Transverse colon (tissue), 4 donors: ENCODE measurements at regions not wholly inside any gene's neighbourhood (a gene's known extent, or its start where the extent isn't known, plus 50 kb on each side); places are given as distances from the start of the nearest gene placed in this dataset.

Experiments
- DNase-seq: peaks from one replicate; pipeline ENCODE4 v3.0.0-alpha.2; 2019
- H3K27ac ChIP-seq, 4 donors: fragments of 200-600 bp; sonication (generic); 2 replicates each; pipeline ENCODE4 v1.5.1; 2016 to 2018; ENCODE audit warnings: inconsistent platforms in 4 of 4
- H3K27me3 ChIP-seq: fragments of 200-600 bp; sonication (generic); 2 replicates; pipeline ENCODE4 v1.5.1; 2017; ENCODE audit warnings: inconsistent platforms
- H3K36me3 ChIP-seq, 4 donors: fragments of 200-600 bp; sonication (generic); 2 replicates each; pipeline ENCODE4 v1.5.1; 2017 to 2019; ENCODE audit warnings: inconsistent platforms in 4 of 4
- H3K4me1 ChIP-seq, 4 donors: fragments of 200-600 bp; sonication (generic); 2 replicates each; pipeline ENCODE4 v1.5.1; 2017 to 2020; ENCODE audit warnings: inconsistent platforms in 4 of 4
- H3K4me3 ChIP-seq, 4 donors: fragments of 200-600 bp; sonication (generic); 1 replicate in 1 of 4; 2 replicates in 3 of 4; pipeline versions ENCODE4 v1.5.1 to v1.6.1; 2017 to 2019; ENCODE audit warnings: inconsistent platforms in 4 of 4
- H3K9me3 ChIP-seq, 2 donors: fragments of 200-600 bp; sonication (generic); 2 replicates each; pipeline ENCODE4 v1.5.1; 2017 to 2019; ENCODE audit warnings: inconsistent platforms in 2 of 2
- CTCF ChIP-seq, 5 experiments: fragments of 200-600 bp in 3 of 5; fragments of 450-650 bp in 2 of 5; sonication (generic) in 3 of 5; IDR thresholded peaks; 1 replicate in 2 of 5; 2 replicates in 3 of 5; pipeline ENCODE4 v1.5.1; 2016 to 2017; ENCODE audit warnings: antibody characterized with exemption in 5 of 5, inconsistent platforms in 3 of 5, mild to moderate bottlenecking in 2 of 5, moderate library complexity in 1 of 5
- EP300 ChIP-seq: sonication (generic); formaldehyde crosslinking; IDR thresholded peaks from one replicate; pipeline ENCODE4 v1.6.1; 2017; ENCODE audit warnings: antibody characterized with exemption, low read depth
- POLR2A ChIP-seq: fragments of 450-650 bp; IDR thresholded peaks from one replicate; pipeline ENCODE4 v1.6.1; 2016; ENCODE audit warnings: antibody characterized with exemption, mild to moderate bottlenecking, moderate library complexity
- POLR2AphosphoS5 ChIP-seq, 3 donors: sonication (generic); formaldehyde crosslinking; IDR thresholded peaks; one replicate each; pipeline ENCODE4 v1.6.1; 2016; ENCODE audit warnings: antibody characterized with exemption in 3 of 3
- WGBS, 2 donors: methylation state at CpG; one replicate each; pipeline ENCODE4 v1.1.5; 2018; ENCODE audit warnings: low coverage in 1 of 2; 5-methylcytosine and 5-hydroxymethylcytosine counted together
- in situ Hi-C, 4 donors: fragments of 200-750 bp; cut with MboI; loops; one replicate each; pipeline versions ENCODE4 v1.15.0 to v1.15.1; 2017; ENCODE audit warnings: low sequenced_read_pairs in 3 of 4, low pct_ligation_motif_present in 1 of 4, low pct_unique_long_range_greater_than_20kb in 1 of 4
- intact Hi-C: fragments of 100-400 bp; cut with DNase I; formaldehyde crosslinking; loops from one replicate; pipeline ENCODE4 v1.15.1; 2023; ENCODE audit warnings: low total_unique reads

- no peaks in the 10 kb centered on the region for H3K36me3 ChIP-seq
- H3K27me3 ChIP-seq = no peaks in the 10 kb centered on the region
- no peak overlapping the region for H3K4me3 ChIP-seq
- intact Hi-C loops = no loop called here
- no peaks in the 10 kb centered on the region for H3K9me3 ChIP-seq
- DNase-seq = no peak
- TF ChIP-seq POLR2A (no peak), EP300 (no peak), POLR2AphosphoS5 (IDR thresholded peaks at IDR 0.05) (no peak), CTCF (IDR thresholded peaks at IDR 0.05) (no peak)
- no peak overlapping the region for H3K27ac ChIP-seq
- in situ Hi-C loops = no loop called here
- H3K4me1 ChIP-seq = no peaks in the 10 kb centered on the region
Measured at GRCh38 chrX:107559506-107559905, 68.8 kb upstream of the PRPS1 start.

- no peak for DNase-seq
- Histone ChIP-seq H3K4me3 (no peak overlapping the region), H3K36me3 (no peaks in the 10 kb centered on the region), H3K4me1 (no peaks in the 10 kb centered on the region), H3K27ac (no peak overlapping the region), H3K27me3 (no peaks in the 10 kb centered on the region), H3K9me3 (no peaks in the 10 kb centered on the region)
- TF ChIP-seq POLR2AphosphoS5 (IDR thresholded peaks at IDR 0.05) = no peak
- TF ChIP-seq CTCF (IDR thresholded peaks at IDR 0.05) = no peak
- TF ChIP-seq POLR2A = no peak
- TF ChIP-seq EP300 = no peak
- intact Hi-C loops = no loop called here
- WGBS, 2 donors = 92% methylated on average over 10 of the region's 10 CpGs; no CpG with 5 or more reads in 1 of the 2 donors
- in situ Hi-C loops = no loop called here
Measured at GRCh38 chrX:107560041-107560440, 68.3 kb upstream of the PRPS1 start.

- Histone ChIP-seq H3K36me3 (no peaks in the 10 kb centered on the region), H3K4me1 (no peaks in the 10 kb centered on the region), H3K9me3 (no peaks in the 10 kb centered on the region), H3K4me3 (no peak overlapping the region), H3K27ac (no peak overlapping the region), H3K27me3 (no peaks in the 10 kb centered on the region)
- WGBS, 2 donors = 85% methylated on average over 4 of the region's 4 CpGs; no CpG with 5 or more reads in 1 of the 2 donors
- in situ Hi-C loops = no loop called here
- DNase-seq = no peak
- TF ChIP-seq POLR2A = no peak
- TF ChIP-seq EP300 = no peak
- no peak for TF ChIP-seq POLR2AphosphoS5 (IDR thresholded peaks at IDR 0.05)
- TF ChIP-seq CTCF (IDR thresholded peaks at IDR 0.05) = no peak
- intact Hi-C loops = no loop called here
Measured at GRCh38 chrX:107560980-107561379, 67.3 kb upstream of the PRPS1 start.

GRCh38 chrX:107561468-107562215 is 66.7 kb upstream of the PRPS1 start:
- Histone ChIP-seq H3K4me3 (no peak overlapping the region), H3K27me3 (no peaks in the 10 kb centered on the region), H3K27ac (no peak overlapping the region), H3K9me3 (no peaks in the 10 kb centered on the region), H3K36me3 (no peaks in the 10 kb centered on the region), H3K4me1 (no peaks in the 10 kb centered on the region)
- DNase-seq = no peak
- intact Hi-C loops = no loop called here
- in situ Hi-C loops = no loop called here
- 61 to 78% methylated on average over 4 to 7 of the region's 7 CpGs for WGBS, 2 donors
- TF ChIP-seq CTCF (IDR thresholded peaks at IDR 0.05) = no peak
